ENCODE measurements at regions not wholly inside any gene's neighbourhood (a gene's known extent, or its start where the extent isn't known, plus 50 kb on each side); places are given as distances from the start of the nearest gene placed in this dataset.

GRCh38 chr6:49072146-49072545 lies 390.9 kb downstream of the MMUT start:
- Histone ChIP-seq H2BK5ac (ENCODE audit: insufficient read length, low read length) (no peak overlapping the region), H3K4me1 (ENCODE audit: insufficient read depth, low read length) (no peaks in the 10 kb centered on the region), H3K79me2 (ENCODE audit: insufficient read depth, low read length) (no peaks in the 10 kb centered on the region), H2BK15ac (ENCODE audit: low read depth, low read length) (no peak overlapping the region), H4K20me1 (ENCODE audit: control insufficient read depth, insufficient read depth, insufficient read length) (no peaks in the 10 kb centered on the region), H3T11ph (ENCODE audit: low read length) (no peak overlapping the region), H3K23ac (ENCODE audit: insufficient read length, low read depth, low read length) (no peak overlapping the region), H3K4me2 (ENCODE audit: insufficient read depth, insufficient read length, low read length) (no peak overlapping the region), H4K91ac (ENCODE audit: insufficient read length, low read depth, low read length) (no peak overlapping the region), H3K56ac (ENCODE audit: insufficient read length, low read depth, low read length) (no peak overlapping the region), H3K79me1 (ENCODE audit: insufficient read depth, low read depth, low read length, poor library complexity, severe bottlenecking) (no peaks in the 10 kb centered on the region), H3K9ac (ENCODE audit: extremely low read depth, insufficient read length, low read length) (no peak overlapping the region), H4K5ac (ENCODE audit: insufficient read length, low read depth, low read length) (no peak overlapping the region), H2BK120ac (ENCODE audit: low read depth, low read length, poor library complexity, severe bottlenecking) (no peak overlapping the region), H3K27me3 (ENCODE audit: insufficient read depth, low read length) (no peaks in the 10 kb centered on the region), H3K14ac (ENCODE audit: insufficient read depth, low read length) (no peak overlapping the region), H4K8ac (replicated peaks; ENCODE audit: insufficient read length, low read depth, low read length) (no peak overlapping the region), H3K18ac (ENCODE audit: insufficient read length, low read depth, low read length) (no peak overlapping the region), H2AFZ (ENCODE audit: low read length) (no peak overlapping the region), H3K9me3 (ENCODE audit: control insufficient read depth, low read depth, low read length) (no peaks in the 10 kb centered on the region), H2AK5ac (ENCODE audit: insufficient read length, low read length) (no peak overlapping the region), H3K4ac (ENCODE audit: low read depth, low read length) (no peak overlapping the region), H3K23me2 (ENCODE audit: insufficient read length, low read depth, low read length, poor library complexity, severe bottlenecking) (no peaks in the 10 kb centered on the region), H2BK12ac (ENCODE audit: insufficient read length, low read depth, low read length) (no peak overlapping the region), H3K27ac (ENCODE audit: insufficient read length, low read depth, low read length) (no peak overlapping the region), H2BK20ac (ENCODE audit: low read depth, low read length, poor library complexity, severe bottlenecking) (no peak overlapping the region)
- TF ChIP-seq CTCF (conservative IDR thresholded peaks at IDR 0.05) = no peak
- Mint-ChIP-seq H3K4me3 (no peak overlapping the region), H3K27me3 (ENCODE audit: low read depth) (no peaks in the 10 kb centered on the region), H3K27ac (no peak overlapping the region; a peak in 1 of 7 replicates), H3K9me3 (peaks cover 0 to 3% of the 10 kb centered on the region in 2 experiments; a peak in 1 of 5 replicates), H3K4me1 (peaks cover 0 to 3% of the 10 kb centered on the region in 2 experiments; a peak in 1 of 4 replicates), H3K36me3 (ENCODE audit: insufficient read depth in 1 of 3, low read depth in 3 of 3) (no peaks in the 10 kb centered on the region)
- no peak for DNase-seq
- no CpG with 5 or more reads among the region's 1 CpG for WGBS (ENCODE audit: extremely low coverage, insufficient read length, low lambda C conversion rate)

Data from H9 (cell line).